K562 (cell line): ENCODE measurements at regions not wholly inside any gene's neighbourhood (a gene's known extent, or its start where the extent isn't known, plus 50 kb on each side); places are given as distances from the start of the nearest gene placed in this dataset.

Source experiments
- ATAC-seq: fragments of 200-7000 bp; cut with Tn5 transposase; 3 replicates; pipeline ENCODE4 v1.9.1; 2020; ENCODE audit warnings: moderate library complexity
- BruUV-seq: library from RNA; stranded (reverse); fragments of 400-500 nt; replicated peaks from 2 replicates; lab custom pipeline; 2021; lab: Mats Ljungman, UMichigan
- CTCF ChIA-PET: fragments of 300-600 bp; formaldehyde crosslinking; extraction: SDS; loops from one replicate; lab custom pipeline; 2021; ENCODE audit warnings: low intra/inter-chr PET ratio; lab: Yijun Ruan, JAX
- POLR2A ChIA-PET: fragments of 300-600, 350-650 bp; sonication (Branson Sonifier 250); formaldehyde crosslinking; extraction: SDS; loops from one replicate; lab custom pipeline; 2021; ENCODE audit warnings: antibody characterized with exemption, inconsistent platforms; lab: Yijun Ruan, JAX
- DNase-seq, 4 experiments: peaks; one replicate each; pipeline versions ENCODE4 v3.0.0 to v3.0.0-alpha.2; 2011 to 2018; ENCODE audit warnings: low spot score in 3 of 4, mixed read lengths in 3 of 4; ENCODE audit errors: extremely low read depth in 1 of 4
- FAIRE-seq: peaks from 2 replicates; lab custom pipeline; 2011; peaks lifted over from hg19 to GRCh38; lab: Jason Lieb, UNC
- H2AFZ ChIP-seq: 2 replicates; pipeline ENCODE4 v1.6.0; 2011; ENCODE audit warnings: low read depth, low read length, control low read depth, inconsistent platforms
- H3K27ac ChIP-seq: fragments of 200-600 bp; 3 replicates; pipeline ENCODE4 v1.8.0; 2011; ENCODE audit warnings: low read depth, mild to moderate bottlenecking, control low read depth, inconsistent platforms, low read length, moderate library complexity, mixed read lengths; ENCODE audit errors: extremely low read depth
- H3K27me3 ChIP-seq, 2 experiments: fragments of 300-600 bp in 1 of 2; 2 replicates in 1 of 2; 3 replicates in 1 of 2; pipeline versions ENCODE4 v1.6.0 to v1.8.0; 2011; ENCODE audit warnings: inconsistent platforms in 2 of 2, low read length in 2 of 2, mild to moderate bottlenecking in 1 of 2, mixed read lengths in 1 of 2, moderate library complexity in 1 of 2; ENCODE audit not compliant: control insufficient read depth in 2 of 2, insufficient read depth in 2 of 2
- H3K36me3 ChIP-seq: fragments of 300-600 bp; 3 replicates; pipeline ENCODE4 v1.8.0; 2011; ENCODE audit warnings: mild to moderate bottlenecking, low read length, inconsistent platforms; ENCODE audit not compliant: control insufficient read depth, insufficient read depth
- H3K4me1 ChIP-seq, 2 experiments: fragments of 200-600 bp in 1 of 2; replicated peaks in 1 of 2; 2 replicates in 1 of 2; 3 replicates in 1 of 2; pipeline versions ENCODE4 v1.5.1 to v1.8.0; 2011; ENCODE audit warnings: inconsistent platforms in 2 of 2, low read length in 2 of 2, mild to moderate bottlenecking in 1 of 2, mixed read lengths in 1 of 2, moderate library complexity in 1 of 2; ENCODE audit not compliant: control insufficient read depth in 2 of 2, insufficient read depth in 2 of 2
- H3K4me2 ChIP-seq: 2 replicates; pipeline ENCODE4 v1.6.1; 2011; ENCODE audit warnings: low read length, control low read depth, inconsistent platforms, mixed read lengths; ENCODE audit not compliant: insufficient read depth
- H3K4me3 ChIP-seq: fragments of 200-600 bp; sonication (generic), shearing (Covaris generic); 2 replicates; pipeline ENCODE4 v1.5.1; 2016; ENCODE audit warnings: control low read depth, inconsistent platforms
- H3K79me2 ChIP-seq: fragments of 200-600 bp; 3 replicates; pipeline ENCODE4 v1.8.0; 2011; ENCODE audit warnings: low read length, inconsistent platforms; ENCODE audit not compliant: control insufficient read depth, insufficient read depth
- H3K9ac ChIP-seq, 2 experiments: 2 replicates each; pipeline versions ENCODE4 v1.6.0 to v1.6.1; 2011; ENCODE audit warnings: low read depth in 2 of 2, low read length in 2 of 2, control low read depth in 1 of 2, inconsistent platforms in 1 of 2, mild to moderate bottlenecking in 1 of 2, mixed read lengths in 1 of 2; ENCODE audit not compliant: insufficient read depth in 1 of 2
- H3K9me1 ChIP-seq: one replicate; pipeline ENCODE4 v1.6.0; 2011; ENCODE audit warnings: inconsistent platforms, mild to moderate bottlenecking, low read length, moderate library complexity; ENCODE audit not compliant: control insufficient read depth, insufficient read depth
- H3K9me3 ChIP-seq: replicated peaks from 2 replicates; pipeline ENCODE4 v1.5.1; 2011; ENCODE audit warnings: low read depth, low read length, inconsistent platforms; ENCODE audit not compliant: control insufficient read depth, insufficient read depth
- H4K20me1 ChIP-seq: replicated peaks from 2 replicates; pipeline ENCODE4 v1.6.1; 2011; ENCODE audit warnings: low read length, inconsistent platforms, mixed read lengths; ENCODE audit not compliant: control insufficient read depth, insufficient read depth
- FOS ChIP-seq: IDR thresholded peaks from 3 replicates; pipeline ENCODE4 v1.6.1; 2011; ENCODE audit not compliant: insufficient read length; ENCODE audit errors: extremely low read depth
- FOXM1 ChIP-seq, 2 experiments: fragments of 450-650 bp in 1 of 2; sonication (generic) in 1 of 2; formaldehyde crosslinking in 1 of 2; IDR thresholded peaks; 2 replicates each; pipeline versions ENCODE4 v1.6.1 to v1.9.0; 2017 to 2022; ENCODE audit warnings: low read depth in 2 of 2, mild to moderate bottlenecking in 2 of 2, missing genetic modification reagents in 1 of 2, moderate library complexity in 1 of 2
- TCF7L2 ChIP-seq: fragments of 150-350 bp; IDR thresholded peaks from 2 replicates; pipeline ENCODE4 v1.6.1; 2016; ENCODE audit warnings: low read depth, mild to moderate bottlenecking, low read length, moderate library complexity
- ZNF778 ChIP-seq: fragments of 450-650 bp; formaldehyde crosslinking; IDR thresholded peaks from 2 replicates; pipeline ENCODE4 v1.4.0; 2020; ENCODE audit warnings: mild to moderate bottlenecking, moderate library complexity
- ZNF780A ChIP-seq: fragments of 250-450 bp; sonication (Bioruptor Pico); IDR thresholded peaks from 2 replicates; pipeline ENCODE4 v1.5.0; 2021; ENCODE audit warnings: mild to moderate bottlenecking
- WGBS: fragments of 100-300 bp; shearing (Covaris generic); methylation state at CpG from one replicate; pipeline ENCODE4 v1.1.6; 2016; ENCODE audit warnings: low coverage, mixed read lengths; ENCODE audit not compliant: insufficient coverage; ENCODE audit errors: missing lambda C conversion rate; 5-methylcytosine and 5-hydroxymethylcytosine counted together
- in situ Hi-C: fragments of 300-500 bp; cut with MboI; formaldehyde crosslinking; loops from 4 replicates; pipeline ENCODE4 v1.15.0; 2018; ENCODE audit warnings: inconsistent platforms, mixed read lengths
- intact Hi-C: fragments of 100-400 bp; cut with micrococcal nuclease; formaldehyde crosslinking; loops from 2 replicates; pipeline ENCODE4 v1.14.2; 2022
- TF ChIP-seq, protein P1 (sequence below): IDR thresholded peaks from 2 replicates; pipeline ENCODE4 v1.6.1; 2012; ENCODE audit warnings: low read depth, low read length, improper control_type of control experiment, borderline replicate concordance
- TF ChIP-seq, protein P2 (sequence below): IDR thresholded peaks from 2 replicates; pipeline ENCODE4 v1.6.1; 2011; ENCODE audit warnings: borderline replicate concordance, low read depth, mild to moderate bottlenecking, moderate library complexity, low read length; ENCODE audit not compliant: insufficient read depth, poor library complexity, severe bottlenecking
- TF ChIP-seq, protein P3 (sequence below): fragments of 450-650 bp; formaldehyde crosslinking; IDR thresholded peaks from 2 replicates; pipeline ENCODE4 v1.4.0; 2022; ENCODE audit warnings: missing genetic modification characterization

DNA sequence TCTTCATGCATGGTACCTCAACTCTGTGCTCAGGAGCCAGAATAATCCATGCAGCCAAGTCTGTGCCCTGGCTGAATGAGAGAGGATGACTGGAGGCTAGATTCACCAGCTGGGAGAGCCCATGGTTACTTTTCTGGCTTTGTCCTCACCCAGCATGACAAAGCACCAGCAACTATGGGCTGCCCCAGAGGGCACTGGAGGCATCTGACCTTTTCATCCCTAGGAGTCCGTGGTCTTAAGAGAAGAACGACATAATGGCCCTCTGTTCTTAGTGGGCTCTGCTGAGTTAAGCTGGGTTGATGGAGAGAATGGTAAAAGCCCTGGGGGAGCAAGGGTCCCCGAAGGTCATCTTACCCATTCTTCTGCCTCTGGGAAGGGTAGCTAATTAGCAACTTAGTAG lies 54.6 kb upstream of the TNP1 start:
- Histone ChIP-seq H3K4me1 (no peaks in the 10 kb centered on the region), H3K4me3 (no peak overlapping the region), H3K4me2 (no peak overlapping the region), H3K27ac (no peak overlapping the region), H3K79me2 (no peaks in the 10 kb centered on the region), H3K27me3 (peaks cover 0 to 29% of the 10 kb centered on the region in 2 experiments; a peak in 4 of 5 replicates), H3K9ac (no peak overlapping the region), H3K9me1 (no peaks in the 10 kb centered on the region), H3K36me3 (no peaks in the 10 kb centered on the region), H4K20me1 (no peaks in the 10 kb centered on the region), H2AFZ (no peak overlapping the region), H3K9me3 (no peaks in the 10 kb centered on the region)
- ChIA-PET CTCF (no interaction called here), POLR2A (interaction anchor here (0.6 kb wide), 1 partner anchor 74 kb away, joined by 4 read pairs; no protein-coding TSS in a partner anchor)
- ATAC-seq (no peak), DNase-seq (no peak), FAIRE-seq (no peak)
- in situ Hi-C loops = no loop called here
- no TSS peak for BruUV-seq
- intact Hi-C loops = loop anchor here (10.0 kb wide), 1 partner anchor 140 kb away; no protein-coding TSS in a partner anchor
- WGBS = 0% methylated on average over 3 of the region's 3 CpGs
- no peak for TF ChIP-seq TCF7L2

DNA sequence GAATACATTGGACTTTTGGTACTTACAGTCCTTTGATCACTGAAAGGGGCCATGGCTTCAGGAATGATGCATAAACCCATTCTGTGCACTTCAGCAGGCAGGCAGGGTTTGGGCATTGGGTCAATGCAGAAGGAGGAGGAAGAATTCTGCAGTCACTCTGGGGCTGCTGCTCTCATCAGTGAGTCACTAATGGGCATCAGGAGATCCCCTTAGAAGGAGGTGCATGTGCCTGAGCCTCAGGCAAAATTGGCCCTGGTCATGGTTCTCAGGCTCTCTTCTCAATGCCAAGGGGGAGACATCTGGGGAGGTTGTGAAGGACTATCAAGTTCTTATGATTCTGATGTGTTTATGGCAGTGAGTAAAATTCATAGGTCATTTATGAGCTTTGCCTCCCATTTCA lies 52.0 kb upstream of the TNP1 start:
- Histone ChIP-seq H3K4me3 (no peak overlapping the region), H2AFZ (no peak overlapping the region), H3K27ac (no peak overlapping the region), H3K27me3 (peaks cover 0 to 24% of the 10 kb centered on the region in 2 experiments; a peak in 4 of 5 replicates), H4K20me1 (no peaks in the 10 kb centered on the region), H3K36me3 (no peaks in the 10 kb centered on the region), H3K9ac (no peak overlapping the region), H3K9me3 (no peaks in the 10 kb centered on the region), H3K79me2 (no peaks in the 10 kb centered on the region), H3K9me1 (no peaks in the 10 kb centered on the region), H3K4me2 (no peak overlapping the region), H3K4me1 (no peaks in the 10 kb centered on the region)
- no peak for FAIRE-seq
- in situ Hi-C loops (no loop called here), intact Hi-C loops (loop anchor here (10.0 kb wide), 1 partner anchor 137 kb away; no protein-coding TSS in a partner anchor)
- ATAC-seq = no peak
- BruUV-seq = no TSS peak
- no peak for DNase-seq
- CTCF ChIA-PET = no interaction called here
- POLR2A ChIA-PET = no interaction called here
- TF ChIP-seq ZNF778 (CRISPR knock-in tag) (no peak), FOS (no peak), ZNF780A (CRISPR knock-in tag) (no peak), FOXM1 (IDR thresholded peaks at IDR 0.05; ENCODE audit: low read depth) (no peak), FOXM1 (CRISPR knock-in tag; IDR thresholded peaks at IDR 0.05; ENCODE audit: low read depth) (no peak)
- TF ChIP-seq, protein P1, sequence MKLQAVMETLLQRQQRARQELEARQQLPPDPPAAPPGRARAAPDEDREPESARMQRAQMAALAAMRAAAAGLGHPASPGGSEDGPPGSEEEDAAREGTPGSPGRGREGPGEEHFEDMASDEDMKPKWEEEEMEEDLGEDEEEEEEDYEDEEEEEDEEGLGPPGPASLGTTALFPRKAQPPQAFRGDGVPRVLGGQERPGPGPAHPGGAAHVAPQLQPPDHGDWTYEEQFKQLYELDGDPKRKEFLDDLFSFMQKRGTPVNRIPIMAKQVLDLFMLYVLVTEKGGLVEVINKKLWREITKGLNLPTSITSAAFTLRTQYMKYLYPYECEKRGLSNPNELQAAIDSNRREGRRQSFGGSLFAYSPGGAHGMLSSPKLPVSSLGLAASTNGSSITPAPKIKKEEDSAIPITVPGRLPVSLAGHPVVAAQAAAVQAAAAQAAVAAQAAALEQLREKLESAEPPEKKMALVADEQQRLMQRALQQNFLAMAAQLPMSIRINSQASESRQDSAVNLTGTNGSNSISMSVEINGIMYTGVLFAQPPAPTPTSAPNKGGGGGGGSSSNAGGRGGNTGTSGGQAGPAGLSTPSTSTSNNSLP = no peak
- TF ChIP-seq, protein P2, sequence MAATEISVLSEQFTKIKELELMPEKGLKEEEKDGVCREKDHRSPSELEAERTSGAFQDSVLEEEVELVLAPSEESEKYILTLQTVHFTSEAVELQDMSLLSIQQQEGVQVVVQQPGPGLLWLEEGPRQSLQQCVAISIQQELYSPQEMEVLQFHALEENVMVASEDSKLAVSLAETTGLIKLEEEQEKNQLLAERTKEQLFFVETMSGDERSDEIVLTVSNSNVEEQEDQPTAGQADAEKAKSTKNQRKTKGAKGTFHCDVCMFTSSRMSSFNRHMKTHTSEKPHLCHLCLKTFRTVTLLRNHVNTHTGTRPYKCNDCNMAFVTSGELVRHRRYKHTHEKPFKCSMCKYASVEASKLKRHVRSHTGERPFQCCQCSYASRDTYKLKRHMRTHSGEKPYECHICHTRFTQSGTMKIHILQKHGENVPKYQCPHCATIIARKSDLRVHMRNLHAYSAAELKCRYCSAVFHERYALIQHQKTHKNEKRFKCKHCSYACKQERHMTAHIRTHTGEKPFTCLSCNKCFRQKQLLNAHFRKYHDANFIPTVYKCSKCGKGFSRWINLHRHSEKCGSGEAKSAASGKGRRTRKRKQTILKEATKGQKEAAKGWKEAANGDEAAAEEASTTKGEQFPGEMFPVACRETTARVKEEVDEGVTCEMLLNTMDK = no peak
- TF ChIP-seq, protein P3, sequence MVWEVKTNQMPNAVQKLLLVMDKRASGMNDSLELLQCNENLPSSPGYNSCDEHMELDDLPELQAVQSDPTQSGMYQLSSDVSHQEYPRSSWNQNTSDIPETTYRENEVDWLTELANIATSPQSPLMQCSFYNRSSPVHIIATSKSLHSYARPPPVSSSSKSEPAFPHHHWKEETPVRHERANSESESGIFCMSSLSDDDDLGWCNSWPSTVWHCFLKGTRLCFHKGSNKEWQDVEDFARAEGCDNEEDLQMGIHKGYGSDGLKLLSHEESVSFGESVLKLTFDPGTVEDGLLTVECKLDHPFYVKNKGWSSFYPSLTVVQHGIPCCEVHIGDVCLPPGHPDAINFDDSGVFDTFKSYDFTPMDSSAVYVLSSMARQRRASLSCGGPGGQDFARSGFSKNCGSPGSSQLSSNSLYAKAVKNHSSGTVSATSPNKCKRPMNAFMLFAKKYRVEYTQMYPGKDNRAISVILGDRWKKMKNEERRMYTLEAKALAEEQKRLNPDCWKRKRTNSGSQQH (CRISPR knock-in tag) = no peak
